ENCODE measurements at regions not wholly inside any gene's neighbourhood (a gene's known extent, or its start where the extent isn't known, plus 50 kb on each side); places are given as distances from the start of the nearest gene placed in this dataset.

DNA sequence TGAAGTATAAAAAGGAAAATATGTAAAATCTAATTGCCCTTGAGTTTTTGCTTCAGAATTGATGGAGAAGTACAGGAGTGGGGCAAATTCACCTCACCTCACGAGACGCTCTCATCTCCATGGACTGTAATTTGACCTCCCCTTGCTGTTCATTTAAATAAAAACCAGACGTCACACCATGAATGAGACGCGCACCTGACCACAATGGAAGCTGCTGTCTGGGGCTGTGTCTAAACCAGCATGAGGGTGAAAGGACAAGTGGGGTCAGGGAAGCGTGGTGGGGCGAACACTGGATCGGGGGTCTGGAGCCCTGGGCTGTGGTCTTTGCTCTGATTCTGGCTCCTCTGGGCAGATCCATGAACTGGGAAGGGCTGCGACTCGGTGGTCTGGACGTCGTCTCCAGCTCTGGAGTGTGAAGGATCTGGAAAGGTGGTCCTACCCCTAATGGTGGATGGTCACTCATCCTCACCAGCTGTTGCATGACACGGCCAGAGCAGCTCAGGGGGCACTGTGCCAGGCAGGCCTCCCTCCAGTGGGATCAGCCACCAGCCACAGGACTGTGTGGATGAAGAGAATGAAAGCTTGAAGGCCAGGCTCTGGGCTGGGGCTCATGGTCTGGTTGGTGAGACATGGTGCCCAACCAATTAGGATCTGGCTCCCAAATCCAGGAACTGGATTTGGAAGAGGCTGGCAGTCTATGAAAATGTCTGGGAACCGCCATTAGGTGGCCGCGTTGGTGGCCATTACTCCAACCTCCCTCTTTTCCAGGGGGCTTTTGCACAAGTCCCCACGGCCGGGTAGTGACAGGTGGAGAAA lies 728.6 kb downstream of the PTPRU start:
- TF ChIP-seq POLR2A (IDR thresholded peaks at IDR 0.05; ENCODE audit: low read depth) (no peak), POLR2AphosphoS5 (IDR thresholded peaks at IDR 0.05) (no peak), EP300 (IDR thresholded peaks at IDR 0.05) (no peak)
- TF ChIP-seq, protein P1, sequence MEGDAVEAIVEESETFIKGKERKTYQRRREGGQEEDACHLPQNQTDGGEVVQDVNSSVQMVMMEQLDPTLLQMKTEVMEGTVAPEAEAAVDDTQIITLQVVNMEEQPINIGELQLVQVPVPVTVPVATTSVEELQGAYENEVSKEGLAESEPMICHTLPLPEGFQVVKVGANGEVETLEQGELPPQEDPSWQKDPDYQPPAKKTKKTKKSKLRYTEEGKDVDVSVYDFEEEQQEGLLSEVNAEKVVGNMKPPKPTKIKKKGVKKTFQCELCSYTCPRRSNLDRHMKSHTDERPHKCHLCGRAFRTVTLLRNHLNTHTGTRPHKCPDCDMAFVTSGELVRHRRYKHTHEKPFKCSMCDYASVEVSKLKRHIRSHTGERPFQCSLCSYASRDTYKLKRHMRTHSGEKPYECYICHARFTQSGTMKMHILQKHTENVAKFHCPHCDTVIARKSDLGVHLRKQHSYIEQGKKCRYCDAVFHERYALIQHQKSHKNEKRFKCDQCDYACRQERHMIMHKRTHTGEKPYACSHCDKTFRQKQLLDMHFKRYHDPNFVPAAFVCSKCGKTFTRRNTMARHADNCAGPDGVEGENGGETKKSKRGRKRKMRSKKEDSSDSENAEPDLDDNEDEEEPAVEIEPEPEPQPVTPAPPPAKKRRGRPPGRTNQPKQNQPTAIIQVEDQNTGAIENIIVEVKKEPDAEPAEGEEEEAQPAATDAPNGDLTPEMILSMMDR (IDR thresholded peaks at IDR 0.05) = no peak

Data from esophagus muscularis mucosa (tissue), 4 donors.